Upper lobe of left lung (tissue), 6 donors: ENCODE measurements at regions not wholly inside any gene's neighbourhood (a gene's known extent, or its start where the extent isn't known, plus 50 kb on each side); places are given as distances from the start of the nearest gene placed in this dataset.
"Not testable (repeated sequence)": the region's sequence is repeated elsewhere in the genome, so short reads cannot be mapped to it uniquely, and the experiment has no call there.

Experiments used
- ATAC-seq, 2 donors: fragments of 200-7000 bp; cut with Tn5 transposase; one replicate each; pipeline ENCODE4 v1.9.1; 2022; ENCODE audit warnings: mild to moderate bottlenecking in 2 of 2, moderate library complexity in 2 of 2; ENCODE audit not compliant: low FRiP score in 2 of 2
- DNase-seq, 2 donors: peaks; one replicate each; pipeline ENCODE4 v3.0.0-alpha.2; 2019 to 2020
- H3K27ac ChIP-seq, 4 donors: fragments of 200-600 bp; sonication (generic); one replicate each; pipeline ENCODE4 v1.5.1; 2016 to 2019
- H3K27me3 ChIP-seq, 4 donors: fragments of 200-600 bp; sonication (generic); one replicate each; pipeline ENCODE4 v1.5.1; 2017 to 2019
- H3K36me3 ChIP-seq, 4 donors: fragments of 200-600 bp; sonication (generic); one replicate each; pipeline ENCODE4 v1.5.1; 2016 to 2019
- H3K4me1 ChIP-seq, 4 donors: fragments of 200-600 bp; sonication (generic); one replicate each; pipeline ENCODE4 v1.5.1; 2018 to 2019
- H3K4me3 ChIP-seq, 4 donors: fragments of 200-600 bp; sonication (generic); one replicate each; pipeline ENCODE4 v1.5.1; 2017 to 2019; ENCODE audit warnings: mild to moderate bottlenecking in 2 of 4, moderate library complexity in 1 of 4
- H3K9me3 ChIP-seq, 4 donors: fragments of 200-600 bp; sonication (generic); one replicate each; pipeline ENCODE4 v1.5.1; 2018 to 2019
- EP300 ChIP-seq, 4 donors: sonication (generic); formaldehyde crosslinking; IDR thresholded peaks; one replicate each; pipeline ENCODE4 v1.5.1; 2017; ENCODE audit warnings: antibody characterized with exemption in 4 of 4, control low read depth in 2 of 4
- POLR2A ChIP-seq, 4 donors: fragments of 450-650 bp; IDR thresholded peaks; one replicate each; pipeline ENCODE4 v1.5.1; 2016 to 2017; ENCODE audit warnings: antibody characterized with exemption in 4 of 4, mild to moderate bottlenecking in 2 of 4
- POLR2AphosphoS5 ChIP-seq, 2 donors: sonication (generic); formaldehyde crosslinking; IDR thresholded peaks; one replicate each; pipeline ENCODE4 v1.5.1; 2017; ENCODE audit warnings: antibody characterized with exemption in 2 of 2
- WGBS, 2 donors: methylation state at CpG; one replicate each; pipeline ENCODE4 v1.1.5; 2017 to 2018; 5-methylcytosine and 5-hydroxymethylcytosine counted together
- TF ChIP-seq, protein P1 (sequence below), 6 experiments: fragments of 450-650 bp in 4 of 6; fragments of 200-600 bp in 2 of 6; sonication (generic) in 2 of 6; IDR thresholded peaks; one replicate each; pipeline ENCODE4 v1.5.1; 2016 to 2019; ENCODE audit warnings: antibody characterized with exemption in 6 of 6
- donor health status: DM: no; HTN: no; CAD: no; lungs with moderate emphysema.
- donor health status: DM: no; HTN: yes; CAD: no; lungs with severe emphysema.

DNA sequence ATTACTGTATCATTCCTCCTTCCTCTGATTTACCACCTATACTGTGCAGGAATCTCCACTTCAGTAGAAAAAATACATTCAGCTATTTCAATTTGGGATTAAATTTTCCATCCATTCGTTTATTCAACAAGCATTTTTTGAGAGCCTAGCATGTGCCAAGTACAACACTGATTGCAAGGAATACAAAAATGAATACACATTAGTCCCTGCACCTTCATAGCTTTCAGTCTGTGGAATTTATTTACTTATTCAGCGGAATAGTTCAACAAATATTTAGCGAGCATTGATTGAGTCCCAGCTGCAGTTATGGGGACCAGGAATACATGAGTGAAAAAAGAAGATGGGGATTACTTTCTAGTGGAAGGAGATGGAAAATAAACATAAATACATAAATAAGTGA lies 606.8 kb upstream of the TBL1XR1 start:
- H3K27me3 ChIP-seq, result no peaks in the 10 kb centered on the region
- DNase-seq, result no peak
- no peaks in the 10 kb centered on the region for H3K36me3 ChIP-seq
- no peak for TF ChIP-seq POLR2AphosphoS5 (IDR thresholded peaks at IDR 0.05)
- TF ChIP-seq EP300 (IDR thresholded peaks at IDR 0.05), result no peak
- TF ChIP-seq, protein P1, sequence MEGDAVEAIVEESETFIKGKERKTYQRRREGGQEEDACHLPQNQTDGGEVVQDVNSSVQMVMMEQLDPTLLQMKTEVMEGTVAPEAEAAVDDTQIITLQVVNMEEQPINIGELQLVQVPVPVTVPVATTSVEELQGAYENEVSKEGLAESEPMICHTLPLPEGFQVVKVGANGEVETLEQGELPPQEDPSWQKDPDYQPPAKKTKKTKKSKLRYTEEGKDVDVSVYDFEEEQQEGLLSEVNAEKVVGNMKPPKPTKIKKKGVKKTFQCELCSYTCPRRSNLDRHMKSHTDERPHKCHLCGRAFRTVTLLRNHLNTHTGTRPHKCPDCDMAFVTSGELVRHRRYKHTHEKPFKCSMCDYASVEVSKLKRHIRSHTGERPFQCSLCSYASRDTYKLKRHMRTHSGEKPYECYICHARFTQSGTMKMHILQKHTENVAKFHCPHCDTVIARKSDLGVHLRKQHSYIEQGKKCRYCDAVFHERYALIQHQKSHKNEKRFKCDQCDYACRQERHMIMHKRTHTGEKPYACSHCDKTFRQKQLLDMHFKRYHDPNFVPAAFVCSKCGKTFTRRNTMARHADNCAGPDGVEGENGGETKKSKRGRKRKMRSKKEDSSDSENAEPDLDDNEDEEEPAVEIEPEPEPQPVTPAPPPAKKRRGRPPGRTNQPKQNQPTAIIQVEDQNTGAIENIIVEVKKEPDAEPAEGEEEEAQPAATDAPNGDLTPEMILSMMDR (IDR thresholded peaks at IDR 0.05), result no peak
- TF ChIP-seq POLR2A (IDR thresholded peaks at IDR 0.05), result no peak
- peaks cover 0 to 8% (median 1%) of the 10 kb centered on the region in 4 donors for H3K4me1 ChIP-seq
- no peak overlapping the region for H3K4me3 ChIP-seq
- H3K27ac ChIP-seq, result no peak overlapping the region
- no peaks in the 10 kb centered on the region for H3K9me3 ChIP-seq
- ATAC-seq, result no peak
- WGBS, 2 donors, result 64 to 66% methylated on average over 3 of the region's 3 CpGs

DNA sequence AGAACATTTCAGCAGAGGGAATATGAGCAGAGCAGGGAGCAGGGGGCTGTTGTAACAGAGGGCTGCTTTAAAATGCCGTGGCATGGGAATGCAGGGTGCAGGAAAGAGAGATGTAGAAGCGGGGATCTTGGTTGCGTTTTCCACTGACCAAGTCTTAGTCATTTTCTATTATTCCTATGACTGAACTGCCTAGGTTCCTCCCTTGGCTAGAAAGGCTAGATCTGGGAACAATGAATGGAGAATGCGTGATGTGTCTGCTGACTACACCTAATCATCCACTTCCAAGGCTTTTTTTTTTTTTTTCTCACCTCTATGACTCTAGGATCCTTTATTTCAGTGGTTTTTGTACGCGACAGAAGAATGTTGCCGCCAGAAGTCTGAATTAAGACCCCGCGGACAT lies 607.4 kb upstream of the TBL1XR1 start:
- TF ChIP-seq, protein P1 (IDR thresholded peaks at IDR 0.05), result no peak
- TF ChIP-seq POLR2A (IDR thresholded peaks at IDR 0.05) (no peak), POLR2AphosphoS5 (IDR thresholded peaks at IDR 0.05) (no peak), EP300 (IDR thresholded peaks at IDR 0.05) (no peak)
- 96 to 98% methylated on average over 9 of the region's 9 CpGs for WGBS, 2 donors
- no peak overlapping the region for H3K27ac ChIP-seq

GRCh38 chr3:177807150-177807875 lies 610.0 kb upstream of the TBL1XR1 start:
- no peaks in the 10 kb centered on the region for H3K36me3 ChIP-seq
- no peak overlapping the region for H3K4me3 ChIP-seq
- 78 to 79% methylated on average over 8 of the region's 8 CpGs for WGBS, 2 donors
- TF ChIP-seq, protein P1 (IDR thresholded peaks at IDR 0.05), result no peak
- TF ChIP-seq POLR2A (IDR thresholded peaks at IDR 0.05) (no peak), EP300 (IDR thresholded peaks at IDR 0.05) (peak in 2 of 4 donors; percentile 45 to 84), POLR2AphosphoS5 (IDR thresholded peaks at IDR 0.05) (peak in 1 of 2 donors; percentile 30)
- peak overlapping the region in 2 of 4 donors; percentile 45 to 60 for H3K27ac ChIP-seq
- H3K27me3 ChIP-seq, result no peaks in the 10 kb centered on the region
- DNase-seq (no peak), ATAC-seq (peak in 1 of 2 donors; percentile 51)
- peaks cover 14 to 26% (median 15%) of the 10 kb centered on the region in 4 donors for H3K4me1 ChIP-seq
- H3K9me3 ChIP-seq, result no peaks in the 10 kb centered on the region

More for the DNA sequence above, 607.4 kb upstream of the TBL1XR1 start:
- Histone ChIP-seq H3K9me3 (no peaks in the 10 kb centered on the region), H3K4me1 (peaks cover 0 to 8% (median 2%) of the 10 kb centered on the region in 4 donors), H3K36me3 (no peaks in the 10 kb centered on the region), H3K4me3 (no peak overlapping the region), H3K27me3 (no peaks in the 10 kb centered on the region)
- ATAC-seq (no peak), DNase-seq (no peak)

- ATAC-seq, H3K4me3 ChIP-seq, H3K27me3 ChIP-seq, H3K9me3 ChIP-seq, H3K36me3 ChIP-seq: not testable (repeated sequence)
- H3K27ac ChIP-seq, result peak overlapping the region; percentile 27 to 57 (median 40)
- peak in 1 of 2 donors; percentile 74 for DNase-seq
- 97 to 100% methylated on average over 7 to 28 of the region's 32 CpGs for WGBS, 2 donors
- peaks cover 15 to 22% (median 17%) of the 10 kb centered on the region in 4 donors for H3K4me1 ChIP-seq
Observed at GRCh38 chr3:177808928-177809478, 611.7 kb upstream of the TBL1XR1 start.

GRCh38 chr3:177810162-177810623 lies 612.9 kb upstream of the TBL1XR1 start:
- TF ChIP-seq POLR2AphosphoS5 (IDR thresholded peaks at IDR 0.05), result peak in 1 of 2 donors; percentile 74
- TF ChIP-seq, protein P1 (IDR thresholded peaks at IDR 0.05), result no peak
- TF ChIP-seq POLR2A (IDR thresholded peaks at IDR 0.05), result no peak
- peak in 2 of 4 donors; percentile 62 to 66 for TF ChIP-seq EP300 (IDR thresholded peaks at IDR 0.05)
- H3K4me3 ChIP-seq, result no peak overlapping the region
- no peaks in the 10 kb centered on the region for H3K36me3 ChIP-seq
- no peaks in the 10 kb centered on the region for H3K27me3 ChIP-seq
- H3K9me3 ChIP-seq, result no peaks in the 10 kb centered on the region
- ATAC-seq, result peak in 1 of 2 donors; percentile 41
- no peak for DNase-seq
- H3K27ac ChIP-seq, result peak overlapping the region; percentile 20 to 42 (median 32)
- WGBS, 2 donors, result 20 to 28% methylated on average over 3 of the region's 3 CpGs
- peaks cover 15 to 22% (median 17%) of the 10 kb centered on the region in 4 donors for H3K4me1 ChIP-seq
